Stimulated activated CD4-positive, alpha-beta T cell treated with anti-CD3 and anti-CD28 coated beads, Interleukin-2, amount 100 ng/mL, for 24 hours (primary cell): ENCODE measurements at regions not wholly inside any gene's neighbourhood (a gene's known extent, or its start where the extent isn't known, plus 50 kb on each side); places are given as distances from the start of the nearest gene placed in this dataset.

ENCODE experiments used
- DNase-seq, 2 donors: peaks; one replicate each; pipeline ENCODE4 v3.0.0-alpha.2; 2020

DNA sequence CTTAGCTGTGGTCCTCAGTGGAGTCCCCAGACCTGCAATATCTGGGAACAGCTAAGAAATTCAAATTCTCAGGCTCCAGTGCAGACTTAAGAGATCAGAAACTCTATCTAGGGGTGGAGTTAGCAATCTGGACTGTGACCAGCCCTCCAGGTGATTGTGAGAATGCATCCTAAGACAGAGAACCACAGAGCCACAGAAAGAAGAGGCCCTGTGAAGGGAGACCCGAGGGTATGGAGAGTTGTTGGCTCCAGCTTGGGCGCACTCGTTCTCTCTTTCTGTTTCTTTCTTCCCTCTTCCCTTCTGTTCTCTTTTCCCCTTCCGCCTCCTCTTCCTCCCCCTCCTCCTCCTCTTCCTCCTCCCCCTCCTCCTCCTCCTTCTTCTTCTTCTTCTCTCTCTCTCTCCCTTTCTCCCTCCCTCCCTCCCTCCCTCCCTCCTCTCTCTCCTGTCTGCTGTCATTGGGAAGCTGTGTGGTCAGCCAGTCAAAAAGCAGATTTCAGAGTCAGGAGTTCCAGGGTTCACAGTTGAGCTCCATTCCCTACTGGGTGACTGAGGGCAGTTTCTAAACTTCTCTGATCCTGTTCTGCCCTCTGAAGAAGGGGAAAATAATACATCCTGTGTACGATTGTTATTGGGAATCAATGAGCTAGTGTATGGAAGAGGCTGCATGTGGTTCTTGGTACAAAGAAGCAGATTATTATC, 62.1 kb upstream of the STEAP1B start:
- DNase-seq = no peak

DNA sequence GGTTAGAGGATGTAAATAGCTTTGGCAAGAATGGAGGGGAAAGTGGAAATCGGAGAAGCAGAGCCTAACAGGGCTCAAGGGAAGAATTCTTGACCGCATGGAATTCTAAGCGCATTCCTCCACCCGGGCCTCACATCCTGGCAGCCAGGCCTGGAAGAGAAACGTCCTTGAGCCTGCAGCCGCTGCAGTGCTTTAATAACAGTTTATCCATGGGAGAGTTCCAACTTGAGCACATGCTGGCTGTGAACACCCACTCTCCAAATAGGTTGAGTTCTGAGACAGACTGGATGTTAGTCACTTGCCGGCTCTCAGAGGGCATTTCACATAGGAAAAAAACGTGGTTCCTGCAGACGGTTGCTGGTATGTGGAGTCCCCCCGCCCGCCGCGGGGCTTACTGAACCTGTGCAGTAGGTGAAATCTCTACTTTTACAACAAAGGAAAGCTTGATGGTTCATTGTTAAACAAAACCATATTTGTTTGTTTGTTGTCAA, 61.4 kb upstream of the STEAP1B start:
- no peak for DNase-seq

DNA sequence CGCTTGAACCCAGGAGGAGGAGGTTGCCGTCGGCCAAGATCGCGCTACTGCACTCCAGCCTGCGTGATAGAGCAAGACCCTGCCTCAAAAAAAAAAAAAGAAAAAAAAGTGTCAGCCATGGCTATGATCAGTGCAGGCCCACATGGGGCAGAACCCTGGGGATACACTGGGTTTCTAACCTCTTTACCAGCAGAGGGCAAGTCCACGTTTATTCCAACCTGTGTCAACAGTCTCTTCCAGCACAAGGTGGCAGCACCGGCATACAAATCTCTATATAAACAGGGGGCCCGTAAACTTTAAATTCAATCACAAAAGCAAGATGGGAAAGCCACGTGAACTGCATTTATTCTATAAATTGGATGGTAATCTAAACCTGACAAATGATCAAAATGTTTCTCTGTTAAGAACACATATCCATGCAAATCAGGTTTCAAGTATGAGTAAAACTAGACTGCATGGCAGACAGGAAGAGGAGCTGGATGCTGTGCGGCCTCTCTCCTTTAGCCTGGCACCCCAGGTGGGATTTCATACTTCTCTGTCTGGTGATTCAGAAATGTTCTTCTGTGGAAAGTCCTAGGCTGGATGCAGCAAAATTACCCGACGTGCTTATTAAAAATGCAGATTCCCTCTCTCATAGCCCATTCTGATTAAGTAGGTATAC, 60.0 kb upstream of the STEAP1B start:
- DNase-seq = peak; percentile 69 to 74

GRCh38 chr7:22557167-22557566, 57.2 kb upstream of the STEAP1B start:
- DNase-seq = no peak

- no peak for DNase-seq
Observed at GRCh38 chr7:22555476-22555875, 55.5 kb upstream of the STEAP1B start.

DNA sequence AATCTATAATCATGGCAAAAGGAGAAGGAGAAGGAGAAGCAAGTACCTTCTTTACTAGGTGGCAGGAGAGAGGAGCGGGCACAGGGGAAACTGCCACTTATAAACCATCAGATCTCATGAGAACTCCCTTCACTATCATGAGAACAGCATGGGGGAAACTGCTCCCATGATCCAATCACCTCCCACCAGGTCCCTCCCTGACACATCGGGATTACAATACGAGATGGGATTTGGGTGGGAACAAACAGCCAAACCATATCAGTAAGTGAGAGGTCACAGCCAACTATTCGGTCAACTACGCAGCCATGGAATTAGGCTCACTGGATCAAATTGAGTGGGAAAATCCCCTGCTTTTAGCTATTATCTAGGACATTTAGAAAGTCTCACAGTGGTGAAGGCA, 54.2 kb upstream of the STEAP1B start:
- no peak for DNase-seq

DNA sequence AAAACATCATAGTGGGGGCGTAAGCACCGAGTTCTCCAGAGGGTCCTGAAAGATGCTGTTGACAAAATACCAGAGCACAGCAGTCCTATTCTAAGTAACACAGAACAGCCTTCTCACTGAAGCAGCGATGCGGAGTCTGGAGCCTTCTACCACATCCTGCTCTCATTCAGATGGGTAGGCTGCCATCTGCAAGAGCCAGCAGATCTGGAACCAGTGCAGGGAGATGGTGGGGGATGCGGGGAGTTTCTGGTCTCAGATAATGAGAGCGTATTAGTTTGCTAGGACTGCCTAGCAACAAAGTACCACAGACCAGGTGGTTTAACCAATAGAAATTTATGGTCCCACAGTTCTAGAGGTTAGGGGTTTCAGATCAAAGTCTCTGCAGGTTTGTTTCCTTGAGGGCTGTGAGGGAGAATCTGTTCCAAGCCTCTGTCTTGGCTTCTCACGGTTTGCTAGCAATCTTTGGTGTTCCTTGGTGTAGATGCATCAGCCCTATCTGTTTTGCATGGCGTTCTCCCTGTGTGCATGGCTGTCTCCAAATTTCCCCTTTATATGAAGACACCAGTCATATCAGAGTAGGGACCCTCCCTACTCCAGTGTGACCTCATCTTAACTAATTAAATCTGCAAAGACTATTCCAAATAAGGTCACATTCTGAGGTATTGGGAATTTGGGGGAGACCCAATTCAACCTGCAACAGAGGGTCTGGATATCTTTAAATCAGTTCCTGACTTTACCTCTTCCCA, 52.0 kb upstream of the STEAP1B start:
- no peak for DNase-seq

- no peak for DNase-seq
Observed at GRCh38 chr7:22550514-22551030, 50.6 kb upstream of the STEAP1B start.

- peak in 1 of 2 donors; percentile 46 for DNase-seq
Observed at GRCh38 chr7:22549667-22550513, 49.9 kb upstream of the STEAP1B start.
